HG03575 (cell line): ENCODE measurements at regions not wholly inside any gene's neighbourhood (a gene's known extent, or its start where the extent isn't known, plus 50 kb on each side); places are given as distances from the start of the nearest gene placed in this dataset.

Experiments
- ATAC-seq: cut with Tn5 transposase; IDR thresholded peaks from one replicate; pipeline ENCODE4 v1.9.1; 2021; ENCODE audit not compliant: unreplicated experiment, insufficient number of reproducible peaks, low FRiP score; ENCODE audit errors: extremely low read depth

- no peak for ATAC-seq
Observed at GRCh38 chr3:152695840-152696239, 139.1 kb upstream of the P2RY1 start.

- ATAC-seq = no peak
Observed at GRCh38 chr3:152696962-152697361, 138.0 kb upstream of the P2RY1 start.

GRCh38 chr3:152703245-152703890 lies 131.6 kb upstream of the P2RY1 start:
- no peak for ATAC-seq

- ATAC-seq = no peak
Observed at GRCh38 chr3:152706991-152707713, 127.8 kb upstream of the P2RY1 start.

- ATAC-seq = no peak
Observed at GRCh38 chr3:152709659-152710058, 125.3 kb upstream of the P2RY1 start.

- ATAC-seq = no peak
Observed at GRCh38 chr3:152710549-152710948, 124.4 kb upstream of the P2RY1 start.

GRCh38 chr3:152713989-152714388 lies 120.9 kb upstream of the P2RY1 start:
- no peak for ATAC-seq

GRCh38 chr3:152714507-152714906 lies 120.4 kb upstream of the P2RY1 start:
- ATAC-seq = no peak

GRCh38 chr3:152717252-152717651 lies 117.7 kb upstream of the P2RY1 start:
- ATAC-seq = no peak

- no peak for ATAC-seq
Observed at GRCh38 chr3:152718810-152719209, 116.1 kb upstream of the P2RY1 start.

- no peak for ATAC-seq
Observed at GRCh38 chr3:152719264-152719663, 115.7 kb upstream of the P2RY1 start.

GRCh38 chr3:152720951-152721718 lies 113.8 kb upstream of the P2RY1 start:
- no peak for ATAC-seq

GRCh38 chr3:152724270-152724669 lies 110.7 kb upstream of the P2RY1 start:
- no peak for ATAC-seq

GRCh38 chr3:152728231-152728980 lies 106.5 kb upstream of the P2RY1 start:
- ATAC-seq = no peak

GRCh38 chr3:152729906-152730305 lies 105.0 kb upstream of the P2RY1 start:
- no peak for ATAC-seq

GRCh38 chr3:152731511-152731910 lies 103.4 kb upstream of the P2RY1 start:
- ATAC-seq = no peak

- no peak for ATAC-seq
Observed at GRCh38 chr3:152733584-152734119, 101.3 kb upstream of the P2RY1 start.

- ATAC-seq = peak; percentile 96
Observed at GRCh38 chr3:152737021-152737908, 97.7 kb upstream of the P2RY1 start.
